HCT116 (cell line): ENCODE measurements at regions not wholly inside any gene's neighbourhood (a gene's known extent, or its start where the extent isn't known, plus 50 kb on each side); places are given as distances from the start of the nearest gene placed in this dataset.

ENCODE experiments used
- ATAC-seq: fragments of 200-7000 bp; cut with Tn5 transposase; 2 replicates; pipeline ENCODE4 v1.9.1; 2020; ENCODE audit warnings: mild to moderate bottlenecking, moderate library complexity
- BruUV-seq: library from RNA; stranded (reverse); fragments of 400-500 nt; replicated peaks from 2 replicates; lab custom pipeline; 2021; lab: Mats Ljungman, UMichigan
- CTCF ChIA-PET: fragments of 300-600 bp; sonication (Branson Sonifier 250); formaldehyde crosslinking; loops from one replicate; lab custom pipeline; 2021; ENCODE audit warnings: antibody characterized with exemption; lab: Charles Lee
- POLR2A ChIA-PET: fragments of 300-600, 350-600 bp; sonication (Branson Sonifier 250); formaldehyde crosslinking; loops from one replicate; lab custom pipeline; 2021; ENCODE audit warnings: antibody characterized with exemption; lab: Charles Lee
- RAD21 ChIA-PET, 2 experiments: fragments of 300-600 bp; sonication (Branson Sonifier 250); formaldehyde crosslinking; loops; one replicate each; lab custom pipeline; 2023; ENCODE audit warnings: low total read pairs in 2 of 2; ENCODE audit not compliant: uncharacterized antibody in 2 of 2, unreplicated experiment in 2 of 2, low non-redundant PET in 1 of 2; lab: Charles Lee
- DNase-seq: peaks from one replicate; pipeline ENCODE4 v3.0.0-alpha.2; 2010; ENCODE audit warnings: low read depth, low spot score
- H2AFZ ChIP-seq: fragments of 200-600 bp; shearing (Covaris generic), sonication (generic); 2 replicates; pipeline ENCODE4 v1.6.1; 2017; ENCODE audit warnings: low read depth, mixed run types, mixed read lengths, antibody characterized with exemption, low read length; ENCODE audit not compliant: poor library complexity, severe bottlenecking
- H3K27ac ChIP-seq: 2 replicates; pipeline ENCODE4 v1.5.1; 2012; ENCODE audit warnings: low read depth, low read length
- H3K27me3 ChIP-seq: fragments of 200-600 bp; sonication (generic); 2 replicates; pipeline ENCODE4 v1.6.1; 2016; ENCODE audit warnings: mixed run types, low read length, mixed read lengths; ENCODE audit not compliant: insufficient read depth
- H3K36me3 ChIP-seq, 2 experiments: fragments of 200-500 bp in 1 of 2; fragments of 200-600 bp in 1 of 2; sonication (Bioruptor generic) in 1 of 2; sonication (generic) in 1 of 2; 2 replicates each; pipeline versions ENCODE4 v1.5.1 to v1.6.1; 2014 to 2016; ENCODE audit warnings: low read length in 2 of 2, inconsistent platforms in 1 of 2, mixed read lengths in 1 of 2, mixed run types in 1 of 2; ENCODE audit not compliant: insufficient read depth in 2 of 2, control insufficient read depth in 1 of 2
- H3K4me1 ChIP-seq, 2 experiments: fragments of 200-600 bp in 1 of 2; sonication (generic) in 1 of 2; 2 replicates each; pipeline versions ENCODE4 v1.5.1 to v1.6.1; 2012 to 2017; ENCODE audit warnings: low read length in 2 of 2, inconsistent platforms in 1 of 2, mild to moderate bottlenecking in 1 of 2, mixed read lengths in 1 of 2, mixed run types in 1 of 2, moderate library complexity in 1 of 2; ENCODE audit not compliant: insufficient read depth in 2 of 2, control insufficient read depth in 1 of 2
- H3K4me2 ChIP-seq: fragments of 200-600 bp; sonication (generic); 2 replicates; pipeline ENCODE4 v1.6.1; 2017; ENCODE audit warnings: mixed run types, low read length, mixed read lengths
- H3K4me3 ChIP-seq, 2 experiments: fragments of 200-600 bp in 1 of 2; sonication (generic) in 1 of 2; replicated peaks in 1 of 2; 2 replicates each; pipeline ENCODE4 v1.5.1; 2011 to 2016; ENCODE audit warnings: low read length in 2 of 2, control low read depth in 1 of 2, low read depth in 1 of 2, mild to moderate bottlenecking in 1 of 2, mixed read lengths in 1 of 2, mixed run types in 1 of 2
- H3K79me2 ChIP-seq: fragments of 200-600 bp; sonication (generic); 2 replicates; pipeline ENCODE4 v1.6.1; 2017; ENCODE audit warnings: mild to moderate bottlenecking, mixed run types, low read length, moderate library complexity, mixed read lengths; ENCODE audit not compliant: insufficient read depth
- H3K9ac ChIP-seq: fragments of 200-600 bp; sonication (generic); 2 replicates; pipeline ENCODE4 v1.6.1; 2016; ENCODE audit warnings: low read length, mixed read lengths
- H3K9me2 ChIP-seq: fragments of 200-600 bp; sonication (generic), shearing (Covaris generic); 2 replicates; pipeline ENCODE4 v1.6.1; 2017; ENCODE audit warnings: mixed run types, mild to moderate bottlenecking, moderate library complexity; ENCODE audit not compliant: insufficient read depth
- H3K9me3 ChIP-seq, 2 experiments: fragments of 200-500 bp in 1 of 2; fragments of 200-600 bp in 1 of 2; sonication (Bioruptor generic) in 1 of 2; sonication (generic) in 1 of 2; 2 replicates each; pipeline ENCODE4 v1.6.1; 2014 to 2017; ENCODE audit warnings: low read length in 2 of 2, mixed read lengths in 2 of 2, inconsistent platforms in 1 of 2, low read depth in 1 of 2, mild to moderate bottlenecking in 1 of 2, mixed run types in 1 of 2, moderate library complexity in 1 of 2; ENCODE audit not compliant: control insufficient read depth in 1 of 2, insufficient read depth in 1 of 2
- H4K20me1 ChIP-seq: fragments of 200-600 bp; sonication (generic), shearing (Covaris generic); 2 replicates; pipeline ENCODE4 v1.6.1; 2017; ENCODE audit warnings: mixed run types, mild to moderate bottlenecking, moderate library complexity; ENCODE audit not compliant: insufficient read depth
- CEBPB ChIP-seq: IDR thresholded peaks from 2 replicates; pipeline ENCODE4 v1.6.1; 2012; ENCODE audit warnings: low read depth
- EGR1 ChIP-seq: IDR thresholded peaks from 2 replicates; pipeline ENCODE4 v1.6.1; 2012; ENCODE audit warnings: low read depth
- ELF1 ChIP-seq: IDR thresholded peaks from 2 replicates; pipeline ENCODE4 v1.6.1; 2012; ENCODE audit warnings: low read depth, borderline replicate concordance
- EZH2 ChIP-seq: fragments of 200-600 bp; sonication (generic); IDR thresholded peaks from 2 replicates; pipeline ENCODE4 v1.6.1; 2017; ENCODE audit warnings: antibody characterized with exemption, mixed run types
- POLR2A ChIP-seq: IDR thresholded peaks from 2 replicates; pipeline ENCODE4 v1.7.0; 2011; ENCODE audit warnings: borderline replicate concordance; ENCODE audit not compliant: insufficient read depth, insufficient read length; ENCODE audit errors: extremely low read depth
- ZNF274 ChIP-seq: fragments of 200-500 bp; sonication (Bioruptor generic); IDR thresholded peaks from 2 replicates; pipeline ENCODE4 v1.6.1; 2014; ENCODE audit warnings: mild to moderate bottlenecking, low read depth, low read length, inconsistent platforms
- intact Hi-C: fragments of 100-400 bp; cut with micrococcal nuclease; formaldehyde crosslinking; loops from 2 replicates; pipeline ENCODE4 v1.10.0; 2022

DNA sequence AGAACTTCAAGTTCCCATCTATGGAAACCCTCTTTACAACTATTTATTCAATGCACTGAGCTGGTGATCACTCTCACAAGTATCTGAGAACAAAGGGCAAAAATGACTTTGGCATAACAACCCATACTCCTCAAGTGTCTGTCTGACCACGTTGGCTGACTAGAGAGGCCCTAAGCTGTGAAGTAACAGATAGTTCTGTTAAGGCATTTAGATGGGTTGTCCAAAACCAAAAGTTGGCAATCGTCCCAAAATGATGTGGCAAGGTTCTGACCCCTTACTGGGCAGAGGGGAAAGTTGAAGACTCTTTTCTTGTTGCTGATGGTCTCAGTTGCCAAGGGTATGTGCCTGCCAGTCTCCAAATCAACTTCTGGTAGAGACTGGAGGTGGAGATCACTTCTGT is 524.8 kb downstream of the PPARGC1A start:
- ATAC-seq = no peak
- Histone ChIP-seq H3K4me1 (no peaks in the 10 kb centered on the region), H3K36me3 (no peaks in the 10 kb centered on the region), H4K20me1 (no peaks in the 10 kb centered on the region), H3K79me2 (no peaks in the 10 kb centered on the region), H3K9me2 (no peaks in the 10 kb centered on the region), H3K27ac (no peak overlapping the region), H3K9ac (no peak overlapping the region), H3K4me2 (no peak overlapping the region), H2AFZ (no peak overlapping the region), H3K27me3 (no peaks in the 10 kb centered on the region), H3K9me3 (peaks cover 11 to 17% of the 10 kb centered on the region in 2 experiments; a peak in 2 of 4 replicates), H3K4me3 (no peak overlapping the region)
- TF ChIP-seq CEBPB = no peak
- TF ChIP-seq ZNF274 = no peak
- no peak for TF ChIP-seq EGR1
- POLR2A ChIA-PET = no interaction called here
- no TSS peak for BruUV-seq
- RAD21 ChIA-PET = no interaction called here
- intact Hi-C loops = no loop called here
- no peak for DNase-seq
- CTCF ChIA-PET = no interaction called here

DNA sequence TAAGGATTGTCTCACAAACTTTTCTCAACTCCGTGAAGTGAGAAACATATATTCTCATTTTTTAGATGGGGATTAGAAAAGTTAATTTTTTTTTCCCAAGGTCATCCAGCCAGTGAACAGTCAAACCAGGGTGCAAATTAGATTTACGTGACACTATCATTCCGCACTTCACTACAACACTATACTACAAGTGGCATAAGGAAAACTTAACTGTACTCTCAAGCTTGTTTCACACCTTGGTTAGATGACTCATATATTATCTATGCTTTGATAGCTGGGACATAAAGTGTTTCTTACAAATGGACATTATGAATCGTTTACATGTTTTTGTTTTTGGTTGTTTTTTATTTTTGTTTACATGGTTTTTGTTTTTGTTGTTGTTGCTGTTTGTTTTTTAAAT is 525.7 kb downstream of the PPARGC1A start:
- Histone ChIP-seq H3K4me2 (no peak overlapping the region), H3K9ac (no peak overlapping the region), H3K4me1 (no peaks in the 10 kb centered on the region), H3K79me2 (no peaks in the 10 kb centered on the region), H3K4me3 (no peak overlapping the region), H3K9me3 (peaks cover 10 to 17% of the 10 kb centered on the region in 2 experiments; a peak in 2 of 4 replicates), H2AFZ (no peak overlapping the region), H3K27me3 (no peaks in the 10 kb centered on the region), H4K20me1 (no peaks in the 10 kb centered on the region), H3K36me3 (no peaks in the 10 kb centered on the region), H3K27ac (no peak overlapping the region), H3K9me2 (no peaks in the 10 kb centered on the region)
- RAD21 ChIA-PET = no interaction called here
- ATAC-seq (no peak), DNase-seq (no peak)
- CTCF ChIA-PET = no interaction called here
- no peak for TF ChIP-seq POLR2A
- no peak for TF ChIP-seq ELF1
- TF ChIP-seq EZH2 = no peak
- intact Hi-C loops = no loop called here
- POLR2A ChIA-PET = no interaction called here
- BruUV-seq = no TSS peak
